ENCODE measurements at regions not wholly inside any gene's neighbourhood (a gene's known extent, or its start where the extent isn't known, plus 50 kb on each side); places are given as distances from the start of the nearest gene placed in this dataset.

- H2AFZ ChIP-seq (ENCODE audit: low read depth, low read length), result no peak overlapping the region
- H3K9me1 ChIP-seq (replicated peaks; ENCODE audit: control insufficient read depth, extremely low read depth, insufficient read depth, low read length), result no peaks in the 10 kb centered on the region
- H3K4me2 ChIP-seq (ENCODE audit: insufficient read depth, low read length), result no peak overlapping the region
- no peak overlapping the region for H3K9ac ChIP-seq (replicated peaks; ENCODE audit: extremely low read depth, insufficient read depth, low read length)
- intact Hi-C loops (cut with micrococcal nuclease), result no loop called here
- no peaks in the 10 kb centered on the region for H3K4me1 ChIP-seq (ENCODE audit: control insufficient read depth, extremely low read depth, insufficient read depth, low read length)
- no TSS peak for BruUV-seq (replicated peaks)
- ChIA-PET CTCF (interaction anchor here (1.5 kb wide), 1 partner anchor 10 kb away, joined by 3 read pairs; no protein-coding TSS in a partner anchor), POLR2A (no interaction called here)
- no peak for DNase-seq (ENCODE audit: low read depth, low spot score)
- H3K4me3 ChIP-seq (replicated peaks in 1 of 3; ENCODE audit: insufficient read depth in 1 of 3, low read depth in 1 of 3, low read length in 3 of 3), result no peak overlapping the region
- no peak overlapping the region for H3K27ac ChIP-seq (ENCODE audit: insufficient read depth, low read depth, low read length)
- H3K79me2 ChIP-seq (ENCODE audit: control insufficient read depth, insufficient read depth, low read length), result no peaks in the 10 kb centered on the region
- TF ChIP-seq MAX (IDR thresholded peaks at IDR 0.05; ENCODE audit: insufficient read depth, insufficient read length), result no peak
- TF ChIP-seq JUN (IDR thresholded peaks at IDR 0.05; ENCODE audit: borderline replicate concordance, insufficient read depth, insufficient read length, low read depth), result no peak
- H4K20me1 ChIP-seq (replicated peaks; ENCODE audit: control insufficient read depth, extremely low read depth, insufficient read depth, low read length), result no peaks in the 10 kb centered on the region
- no peaks in the 10 kb centered on the region for H3K9me3 ChIP-seq (replicated peaks; ENCODE audit: control insufficient read depth, insufficient read depth, low read length)
- no peaks in the 10 kb centered on the region for H3K36me3 ChIP-seq (ENCODE audit: control insufficient read depth in 2 of 2, extremely low read depth in 1 of 2, insufficient read depth in 2 of 2, low read length in 2 of 2)
- no peak for FAIRE-seq
- peaks cover 0 to 1% of the 10 kb centered on the region in 2 experiments for H3K27me3 ChIP-seq (ENCODE audit: control insufficient read depth in 2 of 2, insufficient read depth in 2 of 2, low read length in 2 of 2)
- dilution Hi-C loops (cut with MboI; ENCODE audit: extremely low pct_ligation_motif_present, low sequenced_read_pairs), result no loop called here
Observed at GRCh38 chr15:29349196-29349595, 79.6 kb upstream of the NSMCE3 start.

GRCh38 chr15:29348336-29348914 lies 78.8 kb upstream of the NSMCE3 start:
- Histone ChIP-seq H3K27me3 (ENCODE audit: control insufficient read depth in 2 of 2, insufficient read depth in 2 of 2, low read length in 2 of 2) (peaks cover 0 to 1% of the 10 kb centered on the region in 2 experiments), H3K4me2 (ENCODE audit: insufficient read depth, low read length) (no peak overlapping the region), H2AFZ (ENCODE audit: low read depth, low read length) (no peak overlapping the region), H4K20me1 (replicated peaks; ENCODE audit: control insufficient read depth, extremely low read depth, insufficient read depth, low read length) (no peaks in the 10 kb centered on the region), H3K9me3 (replicated peaks; ENCODE audit: control insufficient read depth, insufficient read depth, low read length) (no peaks in the 10 kb centered on the region), H3K4me1 (ENCODE audit: control insufficient read depth, extremely low read depth, insufficient read depth, low read length) (no peaks in the 10 kb centered on the region), H3K79me2 (ENCODE audit: control insufficient read depth, insufficient read depth, low read length) (no peaks in the 10 kb centered on the region), H3K27ac (ENCODE audit: insufficient read depth, low read depth, low read length) (no peak overlapping the region), H3K9me1 (replicated peaks; ENCODE audit: control insufficient read depth, extremely low read depth, insufficient read depth, low read length) (no peaks in the 10 kb centered on the region), H3K4me3 (replicated peaks in 1 of 3; ENCODE audit: insufficient read depth in 1 of 3, low read depth in 1 of 3, low read length in 3 of 3) (no peak overlapping the region), H3K9ac (replicated peaks; ENCODE audit: extremely low read depth, insufficient read depth, low read length) (no peak overlapping the region), H3K36me3 (ENCODE audit: control insufficient read depth in 2 of 2, extremely low read depth in 1 of 2, insufficient read depth in 2 of 2, low read length in 2 of 2) (no peaks in the 10 kb centered on the region)
- FAIRE-seq (no peak), DNase-seq (ENCODE audit: low read depth, low spot score) (no peak)
- TF ChIP-seq JUN (IDR thresholded peaks at IDR 0.05; ENCODE audit: borderline replicate concordance, insufficient read depth, insufficient read length, low read depth) (no peak), POLR2AphosphoS5 (IDR thresholded peaks at IDR 0.05; ENCODE audit: insufficient read depth, low read depth, low read length) (no peak), FOS (IDR thresholded peaks at IDR 0.05; ENCODE audit: borderline replicate concordance, insufficient read depth, low read length) (no peak), MYC (IDR thresholded peaks at IDR 0.05; ENCODE audit: low read depth, low read length) (no peak), MAX (IDR thresholded peaks at IDR 0.05; ENCODE audit: insufficient read depth, insufficient read length) (no peak)
- POLR2A ChIA-PET, result no interaction called here
- dilution Hi-C loops (cut with MboI; ENCODE audit: extremely low pct_ligation_motif_present, low sequenced_read_pairs) (no loop called here), intact Hi-C loops (cut with micrococcal nuclease) (no loop called here)
- no TSS peak for BruUV-seq (replicated peaks)
- CTCF ChIA-PET, result no interaction called here
